ENCODE measurements at regions not wholly inside any gene's neighbourhood (a gene's known extent, or its start where the extent isn't known, plus 50 kb on each side); places are given as distances from the start of the nearest gene placed in this dataset.

DNA sequence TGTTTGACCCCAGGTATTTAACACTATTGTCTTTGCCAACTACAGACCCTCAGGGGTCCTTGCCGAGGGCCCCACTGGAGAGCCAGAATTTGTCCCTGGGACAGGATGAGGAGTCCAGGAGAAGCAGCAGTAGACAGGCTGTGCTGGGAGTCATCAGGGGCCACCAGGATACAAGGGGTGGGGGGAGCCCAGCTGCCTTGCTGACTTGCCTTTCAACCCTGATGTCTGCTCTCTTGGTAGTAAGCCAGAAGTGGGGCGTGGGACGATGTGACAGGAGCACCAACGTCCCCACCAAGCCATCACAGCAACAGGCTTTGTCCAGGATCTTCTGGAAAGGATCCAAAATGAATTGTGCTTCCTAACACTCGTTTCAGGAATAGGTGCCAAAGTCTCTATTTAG is 62.4 kb upstream of the CDCA7L start:
- TF ChIP-seq POLR2AphosphoS5 (IDR thresholded peaks at IDR 0.05; ENCODE audit: low read depth, low read length) (no peak), POLR2A (IDR thresholded peaks at IDR 0.05; ENCODE audit: low read depth, low read length) (no peak), TAF1 (IDR thresholded peaks at IDR 0.05; ENCODE audit: borderline replicate concordance, low read depth, low read length) (no peak)

Measured in GM12892 (cell line).